K562 (cell line): ENCODE measurements at regions not wholly inside any gene's neighbourhood (a gene's known extent, or its start where the extent isn't known, plus 50 kb on each side); places are given as distances from the start of the nearest gene placed in this dataset.

Experiments used
- ATAC-seq: fragments of 200-7000 bp; cut with Tn5 transposase; 3 replicates; pipeline ENCODE4 v1.9.1; 2020; ENCODE audit warnings: moderate library complexity
- BruUV-seq: library from RNA; stranded (reverse); fragments of 400-500 nt; replicated peaks from 2 replicates; lab custom pipeline; 2021; lab: Mats Ljungman, UMichigan
- CTCF ChIA-PET: fragments of 300-600 bp; formaldehyde crosslinking; extraction: SDS; loops from one replicate; lab custom pipeline; 2021; ENCODE audit warnings: low intra/inter-chr PET ratio; lab: Yijun Ruan, JAX
- POLR2A ChIA-PET: fragments of 300-600, 350-650 bp; sonication (Branson Sonifier 250); formaldehyde crosslinking; extraction: SDS; loops from one replicate; lab custom pipeline; 2021; ENCODE audit warnings: antibody characterized with exemption, inconsistent platforms; lab: Yijun Ruan, JAX
- DNase-seq, 4 experiments: peaks; one replicate each; pipeline versions ENCODE4 v3.0.0 to v3.0.0-alpha.2; 2011 to 2018; ENCODE audit warnings: low spot score in 3 of 4, mixed read lengths in 3 of 4; ENCODE audit errors: extremely low read depth in 1 of 4
- FAIRE-seq: peaks from 2 replicates; lab custom pipeline; 2011; peaks lifted over from hg19 to GRCh38; lab: Jason Lieb, UNC
- H2AFZ ChIP-seq: 2 replicates; pipeline ENCODE4 v1.6.0; 2011; ENCODE audit warnings: low read depth, low read length, control low read depth, inconsistent platforms
- H3K27ac ChIP-seq: fragments of 200-600 bp; 3 replicates; pipeline ENCODE4 v1.8.0; 2011; ENCODE audit warnings: low read depth, mild to moderate bottlenecking, control low read depth, inconsistent platforms, low read length, moderate library complexity, mixed read lengths; ENCODE audit errors: extremely low read depth
- H3K27me3 ChIP-seq, 2 experiments: fragments of 300-600 bp in 1 of 2; 2 replicates in 1 of 2; 3 replicates in 1 of 2; pipeline versions ENCODE4 v1.6.0 to v1.8.0; 2011; ENCODE audit warnings: inconsistent platforms in 2 of 2, low read length in 2 of 2, mild to moderate bottlenecking in 1 of 2, mixed read lengths in 1 of 2, moderate library complexity in 1 of 2; ENCODE audit not compliant: control insufficient read depth in 2 of 2, insufficient read depth in 2 of 2
- H3K36me3 ChIP-seq: fragments of 300-600 bp; 3 replicates; pipeline ENCODE4 v1.8.0; 2011; ENCODE audit warnings: mild to moderate bottlenecking, low read length, inconsistent platforms; ENCODE audit not compliant: control insufficient read depth, insufficient read depth
- H3K4me1 ChIP-seq, 2 experiments: fragments of 200-600 bp in 1 of 2; replicated peaks in 1 of 2; 2 replicates in 1 of 2; 3 replicates in 1 of 2; pipeline versions ENCODE4 v1.5.1 to v1.8.0; 2011; ENCODE audit warnings: inconsistent platforms in 2 of 2, low read length in 2 of 2, mild to moderate bottlenecking in 1 of 2, mixed read lengths in 1 of 2, moderate library complexity in 1 of 2; ENCODE audit not compliant: control insufficient read depth in 2 of 2, insufficient read depth in 2 of 2
- H3K4me2 ChIP-seq: 2 replicates; pipeline ENCODE4 v1.6.1; 2011; ENCODE audit warnings: low read length, control low read depth, inconsistent platforms, mixed read lengths; ENCODE audit not compliant: insufficient read depth
- H3K4me3 ChIP-seq: fragments of 200-600 bp; sonication (generic), shearing (Covaris generic); 2 replicates; pipeline ENCODE4 v1.5.1; 2016; ENCODE audit warnings: control low read depth, inconsistent platforms
- H3K79me2 ChIP-seq: fragments of 200-600 bp; 3 replicates; pipeline ENCODE4 v1.8.0; 2011; ENCODE audit warnings: low read length, inconsistent platforms; ENCODE audit not compliant: control insufficient read depth, insufficient read depth
- H3K9ac ChIP-seq, 2 experiments: 2 replicates each; pipeline versions ENCODE4 v1.6.0 to v1.6.1; 2011; ENCODE audit warnings: low read depth in 2 of 2, low read length in 2 of 2, control low read depth in 1 of 2, inconsistent platforms in 1 of 2, mild to moderate bottlenecking in 1 of 2, mixed read lengths in 1 of 2; ENCODE audit not compliant: insufficient read depth in 1 of 2
- H3K9me1 ChIP-seq: one replicate; pipeline ENCODE4 v1.6.0; 2011; ENCODE audit warnings: inconsistent platforms, mild to moderate bottlenecking, low read length, moderate library complexity; ENCODE audit not compliant: control insufficient read depth, insufficient read depth
- H3K9me3 ChIP-seq: replicated peaks from 2 replicates; pipeline ENCODE4 v1.5.1; 2011; ENCODE audit warnings: low read depth, low read length, inconsistent platforms; ENCODE audit not compliant: control insufficient read depth, insufficient read depth
- H4K20me1 ChIP-seq: replicated peaks from 2 replicates; pipeline ENCODE4 v1.6.1; 2011; ENCODE audit warnings: low read length, inconsistent platforms, mixed read lengths; ENCODE audit not compliant: control insufficient read depth, insufficient read depth
- AFF1 ChIP-seq, 2 experiments: fragments of 450-650 bp; IDR thresholded peaks; 2 replicates each; pipeline ENCODE4 v1.6.1; 2018; ENCODE audit warnings: mild to moderate bottlenecking in 2 of 2, low read depth in 1 of 2; ENCODE audit not compliant: partially characterized antibody in 2 of 2
- KLF6 ChIP-seq: fragments of 250-450 bp; sonication (Bioruptor Pico); IDR thresholded peaks from 2 replicates; pipeline ENCODE4 v1.4.0; 2020; ENCODE audit warnings: mild to moderate bottlenecking, moderate library complexity, borderline replicate concordance
- NELFE ChIP-seq: IDR thresholded peaks from 2 replicates; pipeline ENCODE4 v1.6.1; 2011; ENCODE audit warnings: mild to moderate bottlenecking; ENCODE audit not compliant: insufficient read depth, insufficient read length
- RUNX1 ChIP-seq: sonication (generic); IDR thresholded peaks from 2 replicates; pipeline ENCODE4 v1.6.1; 2016; ENCODE audit warnings: antibody characterized with exemption, low read depth
- SMARCC2 ChIP-seq: fragments of 450-650 bp; IDR thresholded peaks from 2 replicates; pipeline ENCODE4 v1.6.1; 2017; ENCODE audit warnings: antibody characterized with exemption, moderate library complexity, mild to moderate bottlenecking, low read depth
- SUPT5H ChIP-seq: fragments of 450-650 bp; IDR thresholded peaks from 2 replicates; pipeline ENCODE4 v1.6.1; 2016
- WHSC1 ChIP-seq: IDR thresholded peaks from one replicate; pipeline ENCODE4 v1.6.1; 2012; ENCODE audit warnings: low read length, control low read depth, inconsistent platforms
- ZBTB26 ChIP-seq: fragments of 450-650 bp; formaldehyde crosslinking; IDR thresholded peaks from 2 replicates; pipeline ENCODE4 v1.4.0; 2022; ENCODE audit warnings: missing genetic modification characterization
- ZBTB8A ChIP-seq: fragments of 450-650 bp; IDR thresholded peaks from 2 replicates; pipeline ENCODE4 v1.6.1; 2018; ENCODE audit warnings: mild to moderate bottlenecking, moderate library complexity; ENCODE audit not compliant: partially characterized antibody
- ZNF239 ChIP-seq: fragments of 250-450 bp; sonication (Bioruptor Pico); IDR thresholded peaks from 2 replicates; pipeline ENCODE4 v1.4.0; 2020; ENCODE audit warnings: mild to moderate bottlenecking
- ZNF764 ChIP-seq: fragments of 250-450 bp; sonication (Bioruptor Pico); IDR thresholded peaks from 2 replicates; pipeline ENCODE4 v1.4.0; 2020; ENCODE audit warnings: low read depth, mild to moderate bottlenecking, moderate library complexity
- WGBS: fragments of 100-300 bp; shearing (Covaris generic); methylation state at CpG from one replicate; pipeline ENCODE4 v1.1.6; 2016; ENCODE audit warnings: low coverage, mixed read lengths; ENCODE audit not compliant: insufficient coverage; ENCODE audit errors: missing lambda C conversion rate; 5-methylcytosine and 5-hydroxymethylcytosine counted together
- in situ Hi-C: fragments of 300-500 bp; cut with MboI; formaldehyde crosslinking; loops from 4 replicates; pipeline ENCODE4 v1.15.0; 2018; ENCODE audit warnings: inconsistent platforms, mixed read lengths
- intact Hi-C: fragments of 100-400 bp; cut with micrococcal nuclease; formaldehyde crosslinking; loops from 2 replicates; pipeline ENCODE4 v1.14.2; 2022

- Histone ChIP-seq H3K9me1 (no peaks in the 10 kb centered on the region), H3K4me1 (no peaks in the 10 kb centered on the region), H3K4me3 (no peak overlapping the region), H3K27me3 (no peaks in the 10 kb centered on the region), H3K9ac (no peak overlapping the region), H3K9me3 (no peaks in the 10 kb centered on the region), H3K27ac (no peak overlapping the region), H3K36me3 (no peaks in the 10 kb centered on the region), H2AFZ (no peak overlapping the region), H3K4me2 (no peak overlapping the region), H3K79me2 (no peaks in the 10 kb centered on the region), H4K20me1 (no peaks in the 10 kb centered on the region)
- FAIRE-seq (no peak), DNase-seq (no peak), ATAC-seq (no peak)
- TF ChIP-seq SUPT5H (no peak), ZBTB8A (no peak), ZBTB26 (CRISPR knock-in tag) (no peak), NELFE (no peak), RUNX1 (no peak), ZNF764 (CRISPR knock-in tag) (no peak), ZNF239 (no peak), WHSC1 (no peak), SMARCC2 (no peak), AFF1 (IDR thresholded peaks at IDR 0.05; ENCODE audit: low read depth in 1 of 2, partially characterized antibody in 2 of 2) (no peak), KLF6 (CRISPR knock-in tag) (no peak)
- ChIA-PET CTCF (no interaction called here), POLR2A (no interaction called here)
- WGBS = 0% methylated on average over 8 of the region's 8 CpGs
- BruUV-seq = no TSS peak
- intact Hi-C loops (no loop called here), in situ Hi-C loops (no loop called here)
Observed at GRCh38 chr6:98272060-98272459, 562.3 kb upstream of the POU3F2 start.
